ENCODE measurements at regions not wholly inside any gene's neighbourhood (a gene's known extent, or its start where the extent isn't known, plus 50 kb on each side); places are given as distances from the start of the nearest gene placed in this dataset.
A peak's percentile ranks its signal among the peaks of the same experiment; 100 is the strongest.

DNA sequence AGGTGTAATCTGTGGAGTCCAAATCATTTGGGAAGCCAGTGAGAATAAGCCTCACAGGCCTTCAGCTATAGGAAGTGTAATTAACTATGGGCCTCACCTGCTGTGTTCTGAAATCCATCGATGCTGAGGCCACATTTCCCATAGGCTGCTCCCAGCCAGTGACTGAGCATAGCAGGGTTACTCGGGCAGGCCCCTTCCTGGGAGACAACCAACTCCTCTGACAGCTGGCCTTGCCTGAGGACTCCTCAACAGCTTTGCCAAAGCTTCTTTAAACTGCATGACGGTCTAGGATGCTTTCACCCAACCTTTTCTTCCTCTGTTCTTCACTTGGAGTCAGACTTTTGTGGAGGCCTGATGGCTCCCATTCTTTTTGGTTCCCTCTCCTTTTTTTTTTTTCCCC, 63.8 kb upstream of the SMNDC1 start:
- no peaks in the 10 kb centered on the region for H3K36me3 ChIP-seq (ENCODE audit: insufficient read depth, low read length)
- H3K36me3 Mint-ChIP-seq = no peaks in the 10 kb centered on the region
- POLR2A ChIA-PET = no interaction called here
- H3K27me3 ChIP-seq (ENCODE audit: insufficient read depth, low read length, poor library complexity, severe bottlenecking) = no peaks in the 10 kb centered on the region
- no peak overlapping the region for H3K27ac Mint-ChIP-seq
- H3K9me3 Mint-ChIP-seq = no peaks in the 10 kb centered on the region
- no peak overlapping the region for H3K4me3 ChIP-seq (ENCODE audit: low read length)
- H3K27ac ChIP-seq (ENCODE audit: low read depth, low read length) = no peak overlapping the region
- CTCF ChIA-PET = no interaction called here
- H3K9me3 ChIP-seq (ENCODE audit: low read length) = no peaks in the 10 kb centered on the region
- H3K27me3 Mint-ChIP-seq = peaks cover 0 to 6% of the 10 kb centered on the region in 2 donors
- H3K4me3 Mint-ChIP-seq = no peak overlapping the region
- no peak for DNase-seq
- peaks cover 0 to 4% (median 2%) of the 10 kb centered on the region in 3 donors for H3K4me1 Mint-ChIP-seq
- H3K4me1 ChIP-seq (ENCODE audit: insufficient read depth, low read length) = no peaks in the 10 kb centered on the region

GRCh38 chr10:110370006-110370405, 65.3 kb upstream of the SMNDC1 start:
- Histone ChIP-seq H3K27me3 (ENCODE audit: insufficient read depth, low read length, poor library complexity, severe bottlenecking) (no peaks in the 10 kb centered on the region), H3K27ac (ENCODE audit: low read depth, low read length) (no peak overlapping the region), H3K36me3 (ENCODE audit: insufficient read depth, low read length) (no peaks in the 10 kb centered on the region), H3K9me3 (ENCODE audit: low read length) (no peaks in the 10 kb centered on the region), H3K4me3 (ENCODE audit: low read length) (no peak overlapping the region), H3K4me1 (ENCODE audit: insufficient read depth, low read length) (no peaks in the 10 kb centered on the region)
- ChIA-PET CTCF (interaction anchor here (1.3 kb wide), 1 partner anchor 15 kb away, joined by 4 read pairs; no protein-coding TSS in a partner anchor), POLR2A (no interaction called here)
- Mint-ChIP-seq H3K27ac (no peak overlapping the region), H3K36me3 (no peaks in the 10 kb centered on the region), H3K27me3 (peaks cover 0 to 4% of the 10 kb centered on the region in 2 donors), H3K4me3 (no peak overlapping the region), H3K4me1 (no peaks in the 10 kb centered on the region), H3K9me3 (no peaks in the 10 kb centered on the region)
- no peak for DNase-seq

- no peaks in the 10 kb centered on the region for H3K4me1 ChIP-seq (ENCODE audit: insufficient read depth, low read length)
- no peaks in the 10 kb centered on the region for H3K27me3 ChIP-seq (ENCODE audit: insufficient read depth, low read length, poor library complexity, severe bottlenecking)
- H3K4me3 ChIP-seq (ENCODE audit: low read length) = no peak overlapping the region
- no peaks in the 10 kb centered on the region for H3K4me1 Mint-ChIP-seq
- H3K27ac ChIP-seq (ENCODE audit: low read depth, low read length) = no peak overlapping the region
- no peak overlapping the region for H3K27ac Mint-ChIP-seq
- no peaks in the 10 kb centered on the region for H3K36me3 Mint-ChIP-seq
- ChIA-PET POLR2A (no interaction called here), CTCF (no interaction called here)
- no peaks in the 10 kb centered on the region for H3K9me3 ChIP-seq (ENCODE audit: low read length)
- no peaks in the 10 kb centered on the region for H3K9me3 Mint-ChIP-seq
- no peak overlapping the region for H3K4me3 Mint-ChIP-seq
- no peaks in the 10 kb centered on the region for H3K36me3 ChIP-seq (ENCODE audit: insufficient read depth, low read length)
- DNase-seq = no peak
- H3K27me3 Mint-ChIP-seq = peaks cover 0 to 4% of the 10 kb centered on the region in 2 donors
Observed at GRCh38 chr10:110372656-110373055, 67.9 kb upstream of the SMNDC1 start.

- Mint-ChIP-seq H3K27me3 (peaks cover 0 to 4% of the 10 kb centered on the region in 2 donors), H3K4me1 (peaks cover 0 to under 1% (median 0%) of the 10 kb centered on the region in 3 donors), H3K4me3 (no peak overlapping the region), H3K27ac (no peak overlapping the region), H3K9me3 (no peaks in the 10 kb centered on the region), H3K36me3 (no peaks in the 10 kb centered on the region)
- Histone ChIP-seq H3K36me3 (ENCODE audit: insufficient read depth, low read length) (no peaks in the 10 kb centered on the region), H3K4me1 (ENCODE audit: insufficient read depth, low read length) (no peaks in the 10 kb centered on the region), H3K9me3 (ENCODE audit: low read length) (no peaks in the 10 kb centered on the region), H3K27me3 (ENCODE audit: insufficient read depth, low read length, poor library complexity, severe bottlenecking) (no peaks in the 10 kb centered on the region), H3K4me3 (ENCODE audit: low read length) (no peak overlapping the region), H3K27ac (ENCODE audit: low read depth, low read length) (no peak overlapping the region)
- ChIA-PET POLR2A (no interaction called here), CTCF (no interaction called here)
- no peak for DNase-seq
Observed at GRCh38 chr10:110373059-110373458, 68.3 kb upstream of the SMNDC1 start.

- H3K36me3 ChIP-seq (ENCODE audit: insufficient read depth, low read length) = no peaks in the 10 kb centered on the region
- Mint-ChIP-seq H3K27ac (no peak overlapping the region), H3K4me1 (peaks cover 0 to 2% (median 0%) of the 10 kb centered on the region in 3 donors), H3K36me3 (no peaks in the 10 kb centered on the region), H3K9me3 (no peaks in the 10 kb centered on the region), H3K27me3 (peaks cover 3 to 4% of the 10 kb centered on the region in 2 donors), H3K4me3 (no peak overlapping the region)
- no peaks in the 10 kb centered on the region for H3K27me3 ChIP-seq (ENCODE audit: insufficient read depth, low read length, poor library complexity, severe bottlenecking)
- H3K4me1 ChIP-seq (ENCODE audit: insufficient read depth, low read length) = no peaks in the 10 kb centered on the region
- H3K9me3 ChIP-seq (ENCODE audit: low read length) = no peaks in the 10 kb centered on the region
- H3K4me3 ChIP-seq (ENCODE audit: low read length) = no peak overlapping the region
- DNase-seq = no peak
- no peak overlapping the region for H3K27ac ChIP-seq (ENCODE audit: low read depth, low read length)
- CTCF ChIA-PET = no interaction called here
- POLR2A ChIA-PET = no interaction called here
Observed at GRCh38 chr10:110373857-110374654, 69.3 kb upstream of the SMNDC1 start.

- Histone ChIP-seq H3K27ac (ENCODE audit: low read depth, low read length) (no peak overlapping the region), H3K4me1 (ENCODE audit: insufficient read depth, low read length) (no peaks in the 10 kb centered on the region), H3K36me3 (ENCODE audit: insufficient read depth, low read length) (no peaks in the 10 kb centered on the region), H3K4me3 (ENCODE audit: low read length) (no peak overlapping the region), H3K9me3 (ENCODE audit: low read length) (no peaks in the 10 kb centered on the region), H3K27me3 (ENCODE audit: insufficient read depth, low read length, poor library complexity, severe bottlenecking) (no peaks in the 10 kb centered on the region)
- DNase-seq = no peak
- POLR2A ChIA-PET = no interaction called here
- Mint-ChIP-seq H3K4me1 (peaks cover 0 to 2% (median 0%) of the 10 kb centered on the region in 3 donors), H3K27ac (no peak overlapping the region), H3K9me3 (no peaks in the 10 kb centered on the region), H3K27me3 (peaks cover 3 to 4% of the 10 kb centered on the region in 2 donors), H3K4me3 (no peak overlapping the region), H3K36me3 (no peaks in the 10 kb centered on the region)
- CTCF ChIA-PET = interaction anchor here (1.1 to 2.3 kb wide), 2 partner anchors 9 to 128 kb away, joined by 3 to 8 read pairs; no protein-coding TSS in a partner anchor
Observed at GRCh38 chr10:110375121-110375520, 70.4 kb upstream of the SMNDC1 start.

DNA sequence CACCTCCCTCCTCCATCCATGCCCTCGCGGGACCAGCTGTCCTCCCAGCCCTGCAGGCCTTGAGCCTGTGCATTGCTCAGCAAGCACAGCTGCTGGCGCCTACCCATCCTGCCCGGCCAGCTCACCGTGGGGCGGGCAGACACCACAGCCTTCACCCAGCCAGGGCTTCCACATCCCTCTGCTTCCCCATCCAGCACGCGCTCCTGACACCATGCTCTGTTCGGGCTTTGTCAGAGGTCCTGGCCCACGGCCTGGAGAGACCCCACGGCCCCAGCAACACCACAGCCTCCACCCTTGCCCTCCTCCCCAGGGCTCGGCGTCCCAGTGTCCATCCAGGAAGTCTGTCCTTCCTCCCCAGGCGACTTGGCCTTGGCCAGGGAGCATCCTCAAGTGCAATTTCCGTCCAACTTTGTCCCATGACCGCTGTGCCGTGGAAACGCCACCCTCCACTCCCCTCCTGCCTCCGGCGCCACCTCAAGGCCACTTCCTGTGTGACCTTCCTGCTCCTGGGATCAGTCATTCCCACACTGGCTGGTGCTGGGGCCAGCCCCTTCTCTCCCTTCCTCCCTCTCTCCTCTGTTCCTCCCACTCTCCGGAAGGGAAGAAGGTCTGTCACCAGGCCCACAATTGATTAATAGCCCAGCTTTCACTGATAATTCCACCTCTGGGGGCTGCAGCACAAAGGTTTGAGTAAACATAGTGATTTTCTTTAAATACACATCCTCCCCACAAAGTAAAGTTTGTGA, 71.5 kb upstream of the SMNDC1 start:
- peak overlapping the region in 1 of 8 donors; percentile 87 for H3K27ac Mint-ChIP-seq
- H3K4me1 Mint-ChIP-seq = peaks cover 0 to 2% (median 0%) of the 10 kb centered on the region in 3 donors
- H3K9me3 Mint-ChIP-seq = no peaks in the 10 kb centered on the region
- no peaks in the 10 kb centered on the region for H3K27me3 ChIP-seq (ENCODE audit: insufficient read depth, low read length, poor library complexity, severe bottlenecking)
- H3K9me3 ChIP-seq (ENCODE audit: low read length) = no peaks in the 10 kb centered on the region
- peaks cover 3% of the 10 kb centered on the region in 2 donors for H3K27me3 Mint-ChIP-seq
- ChIA-PET POLR2A (no interaction called here), CTCF (interaction anchor here (0.8 to 2.3 kb wide), 3 partner anchors 10 to 127 kb away, joined by 3 to 8 read pairs (median 3); no protein-coding TSS in a partner anchor)
- no peaks in the 10 kb centered on the region for H3K36me3 ChIP-seq (ENCODE audit: insufficient read depth, low read length)
- no peaks in the 10 kb centered on the region for H3K36me3 Mint-ChIP-seq
- no peaks in the 10 kb centered on the region for H3K4me1 ChIP-seq (ENCODE audit: insufficient read depth, low read length)
- H3K27ac ChIP-seq (ENCODE audit: low read depth, low read length) = no peak overlapping the region
- DNase-seq = no peak
- H3K4me3 ChIP-seq (ENCODE audit: low read length) = no peak overlapping the region
- H3K4me3 Mint-ChIP-seq = no peak overlapping the region

- no peak overlapping the region for H3K4me3 ChIP-seq (ENCODE audit: low read length)
- peaks cover 0 to 2% (median 0%) of the 10 kb centered on the region in 3 donors for H3K4me1 Mint-ChIP-seq
- H3K27me3 ChIP-seq (ENCODE audit: insufficient read depth, low read length, poor library complexity, severe bottlenecking) = no peaks in the 10 kb centered on the region
- no peaks in the 10 kb centered on the region for H3K9me3 Mint-ChIP-seq
- ChIA-PET POLR2A (no interaction called here), CTCF (interaction anchor here (0.8 to 2.3 kb wide), 2 partner anchors 11 to 38 kb away, joined by 3 to 8 read pairs; no protein-coding TSS in a partner anchor)
- no peak overlapping the region for H3K4me3 Mint-ChIP-seq
- H3K27ac Mint-ChIP-seq = peak overlapping the region in 1 of 8 donors; percentile 87
- no peaks in the 10 kb centered on the region for H3K4me1 ChIP-seq (ENCODE audit: insufficient read depth, low read length)
- H3K36me3 ChIP-seq (ENCODE audit: insufficient read depth, low read length) = no peaks in the 10 kb centered on the region
- no peaks in the 10 kb centered on the region for H3K9me3 ChIP-seq (ENCODE audit: low read length)
- DNase-seq = peak in 1 of 5 donors; percentile 24
- H3K27ac ChIP-seq (ENCODE audit: low read depth, low read length) = no peak overlapping the region
- peaks cover 2 to 3% of the 10 kb centered on the region in 2 donors for H3K27me3 Mint-ChIP-seq
- no peaks in the 10 kb centered on the region for H3K36me3 Mint-ChIP-seq
Observed at GRCh38 chr10:110376767-110377160, 72.0 kb upstream of the SMNDC1 start.

All from CD8-positive, alpha-beta memory T cell (primary cell).